Heart left ventricle (tissue), 13 donors: ENCODE measurements at regions not wholly inside any gene's neighbourhood (a gene's known extent, or its start where the extent isn't known, plus 50 kb on each side); places are given as distances from the start of the nearest gene placed in this dataset.

Experiments used
- POLR2A ChIP-seq, 2 donors: fragments of 450-650 bp; IDR thresholded peaks; one replicate each; pipeline ENCODE4 v1.6.1; 2017; ENCODE audit warnings: antibody characterized with exemption in 2 of 2, mild to moderate bottlenecking in 2 of 2, moderate library complexity in 2 of 2
- TF ChIP-seq, protein P1 (sequence below), 12 donors: fragments of 200-600 bp; sonication (generic) in 4 of 12; IDR thresholded peaks; one replicate each; pipeline versions ENCODE4 v1.5.0 to v1.8.0; 2018 to 2022; ENCODE audit warnings: antibody characterized with exemption in 12 of 12, mild to moderate bottlenecking in 5 of 12
- donor health status: ischemic (EF 13 %, LVEDD 7.1; RV severe dilation, severe dysfunction).
- donor health status: DM: no; HTN: yes; CAD: no.
- donor health status: DM: no; HTN: no; CAD: no.
- donor health status: ischemic (EF 25% LVEDD 6.9; RV normal size, moderate dysfunction).
- donor health status: ischemic (EF 25% LVEDD 5.7; RV mildly dilated, moderate dysfunction).
- donor health status: ischemic (EF 35%, LVEDD 5.7; RV mildly dilated, moderate dysfunction).
- donor health status: nonischemic (EF 11% LVEDD 7.7; RV severe dilation, severe dysfunction).
- donor health status: DM: yes; HTN: yes; CAD: no.
- donor health status: PGD.
- donor health status: ischemic (EF 29% LVEDD 5.4; RV normal size, mild dysfunction).
- donor health status: nonischemic (EF 23%, LVEDD 6.1; RV moderate dilation, normal function).

DNA sequence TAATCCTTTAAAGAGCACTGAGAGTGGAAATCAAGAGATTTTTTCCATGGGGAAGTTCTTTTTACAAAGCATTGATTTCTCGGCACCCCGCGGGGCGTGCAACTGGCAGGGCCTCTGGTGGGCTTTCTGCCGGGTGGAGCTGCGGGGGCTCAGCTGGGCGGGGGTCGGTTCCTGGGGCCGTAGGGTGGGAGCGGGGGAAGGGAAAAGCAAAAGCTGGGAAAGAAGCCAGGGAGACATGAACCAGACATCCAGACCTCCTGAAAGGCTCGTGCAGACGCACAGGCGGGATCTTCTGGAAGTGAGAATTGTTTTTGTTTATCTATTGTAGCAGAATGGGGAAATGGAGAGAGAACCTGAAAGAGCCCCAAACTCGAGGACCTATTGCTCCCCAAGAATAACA lies 235.2 kb downstream of the FAM72C start:
- TF ChIP-seq, protein P1, sequence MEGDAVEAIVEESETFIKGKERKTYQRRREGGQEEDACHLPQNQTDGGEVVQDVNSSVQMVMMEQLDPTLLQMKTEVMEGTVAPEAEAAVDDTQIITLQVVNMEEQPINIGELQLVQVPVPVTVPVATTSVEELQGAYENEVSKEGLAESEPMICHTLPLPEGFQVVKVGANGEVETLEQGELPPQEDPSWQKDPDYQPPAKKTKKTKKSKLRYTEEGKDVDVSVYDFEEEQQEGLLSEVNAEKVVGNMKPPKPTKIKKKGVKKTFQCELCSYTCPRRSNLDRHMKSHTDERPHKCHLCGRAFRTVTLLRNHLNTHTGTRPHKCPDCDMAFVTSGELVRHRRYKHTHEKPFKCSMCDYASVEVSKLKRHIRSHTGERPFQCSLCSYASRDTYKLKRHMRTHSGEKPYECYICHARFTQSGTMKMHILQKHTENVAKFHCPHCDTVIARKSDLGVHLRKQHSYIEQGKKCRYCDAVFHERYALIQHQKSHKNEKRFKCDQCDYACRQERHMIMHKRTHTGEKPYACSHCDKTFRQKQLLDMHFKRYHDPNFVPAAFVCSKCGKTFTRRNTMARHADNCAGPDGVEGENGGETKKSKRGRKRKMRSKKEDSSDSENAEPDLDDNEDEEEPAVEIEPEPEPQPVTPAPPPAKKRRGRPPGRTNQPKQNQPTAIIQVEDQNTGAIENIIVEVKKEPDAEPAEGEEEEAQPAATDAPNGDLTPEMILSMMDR (IDR thresholded peaks at IDR 0.05), result no peak
- TF ChIP-seq POLR2A (IDR thresholded peaks at IDR 0.05), result no peak
